HEK293T (cell line): ENCODE measurements at regions not wholly inside any gene's neighbourhood (a gene's known extent, or its start where the extent isn't known, plus 50 kb on each side); places are given as distances from the start of the nearest gene placed in this dataset.

Source experiments
- ARNT ChIP-seq: fragments of 450-650 bp; IDR thresholded peaks from 2 replicates; pipeline ENCODE4 v1.6.1; 2017; ENCODE audit warnings: mild to moderate bottlenecking
- FOXM1 ChIP-seq: fragments of 450-650 bp; IDR thresholded peaks from 2 replicates; pipeline ENCODE4 v1.6.1; 2017; ENCODE audit warnings: mild to moderate bottlenecking, borderline replicate concordance
- L3MBTL2 ChIP-seq: fragments of 450-650 bp; conservative IDR thresholded peaks from 2 replicates; pipeline ENCODE4 v1.6.1; 2016; ENCODE audit warnings: mild to moderate bottlenecking
- LEF1 ChIP-seq: fragments of 450-650 bp; IDR thresholded peaks from 2 replicates; pipeline ENCODE4 v1.6.1; 2017; ENCODE audit warnings: mild to moderate bottlenecking, borderline replicate concordance
- NFRKB ChIP-seq: fragments of 450-650 bp; IDR thresholded peaks from 2 replicates; pipeline ENCODE4 v1.6.1; 2016; ENCODE audit warnings: mild to moderate bottlenecking, moderate library complexity
- SP1 ChIP-seq: fragments of 450-650 bp; IDR thresholded peaks from 2 replicates; pipeline ENCODE4 v1.6.1; 2017
- ZNF384 ChIP-seq: fragments of 450-650 bp; IDR thresholded peaks from 2 replicates; pipeline ENCODE4 v1.6.1; 2016

GRCh38 chr11:45730014-45730413 lies 64.6 kb upstream of the CHST1 start:
- TF ChIP-seq FOXM1 (no peak), LEF1 (no peak), NFRKB (no peak), ARNT (no peak), ZNF384 (no peak), L3MBTL2 (no peak), SP1 (no peak)
